GM21447 (cell line): ENCODE measurements at regions not wholly inside any gene's neighbourhood (a gene's known extent, or its start where the extent isn't known, plus 50 kb on each side); places are given as distances from the start of the nearest gene placed in this dataset.
"Not testable (repeated sequence)": the region's sequence is repeated elsewhere in the genome, so short reads cannot be mapped to it uniquely, and the experiment has no call there.

Experiments used
- ATAC-seq: cut with Tn5 transposase; IDR thresholded peaks from one replicate; pipeline ENCODE4 v1.9.1; 2021; ENCODE audit not compliant: unreplicated experiment

DNA sequence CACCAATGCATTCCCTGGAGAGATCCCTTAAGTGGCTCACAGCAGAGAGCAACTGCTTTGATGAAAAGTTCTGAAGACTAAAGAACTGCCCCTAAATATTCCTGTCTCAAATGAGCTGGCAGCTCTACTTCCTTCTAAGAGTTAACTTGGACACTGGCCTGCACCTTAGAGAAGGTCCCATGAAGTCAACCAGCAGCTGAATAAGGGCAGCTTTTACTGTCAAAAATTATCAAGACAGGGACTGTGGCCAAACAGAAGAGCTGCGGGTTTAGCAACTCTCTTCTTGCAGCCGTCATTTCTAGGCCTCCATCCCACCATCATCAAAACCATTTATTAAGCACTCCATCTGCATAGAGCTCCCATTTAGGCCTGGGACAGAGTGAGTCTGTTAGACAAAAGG lies 491.1 kb upstream of the TSHZ3 start:
- no peak for ATAC-seq

DNA sequence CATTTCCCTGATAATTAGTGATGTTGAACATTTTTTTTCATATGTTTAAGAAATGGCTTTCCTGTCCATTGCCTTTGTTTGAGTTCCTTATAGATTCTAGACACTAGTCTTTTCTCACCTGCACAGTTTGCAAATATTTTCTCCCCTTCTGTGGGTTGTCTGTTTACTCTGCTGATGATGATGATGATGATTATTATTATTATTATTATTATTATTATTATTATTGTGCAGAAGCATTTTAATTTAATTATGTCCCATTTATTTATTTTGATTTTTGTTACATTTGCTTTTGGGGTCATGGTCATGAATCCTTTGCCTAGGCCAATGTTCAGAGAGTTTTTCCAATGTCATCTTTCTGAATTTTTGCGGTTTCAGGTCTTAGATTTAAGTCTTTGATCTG lies 492.5 kb upstream of the TSHZ3 start:
- no peak for ATAC-seq

DNA sequence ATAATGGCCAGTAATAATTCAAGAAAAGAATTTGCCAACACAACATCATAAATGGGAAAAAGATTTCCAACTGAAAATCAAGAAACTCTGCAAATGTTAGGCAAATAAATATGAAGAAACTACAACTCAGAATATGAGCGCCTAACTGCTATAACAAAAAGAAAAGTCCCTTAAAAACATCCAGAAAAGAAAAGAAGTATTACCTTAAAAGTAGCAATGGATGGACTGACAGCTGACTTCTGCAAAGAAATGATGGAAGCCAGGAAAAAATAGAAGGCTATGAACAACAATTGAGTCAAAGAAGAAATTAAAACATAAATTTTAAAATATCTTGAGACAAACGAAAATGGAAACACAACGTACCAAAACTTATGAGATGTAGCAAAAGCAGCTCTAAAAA lies 482.3 kb upstream of the ZNF507 start:
- no peak for ATAC-seq

DNA sequence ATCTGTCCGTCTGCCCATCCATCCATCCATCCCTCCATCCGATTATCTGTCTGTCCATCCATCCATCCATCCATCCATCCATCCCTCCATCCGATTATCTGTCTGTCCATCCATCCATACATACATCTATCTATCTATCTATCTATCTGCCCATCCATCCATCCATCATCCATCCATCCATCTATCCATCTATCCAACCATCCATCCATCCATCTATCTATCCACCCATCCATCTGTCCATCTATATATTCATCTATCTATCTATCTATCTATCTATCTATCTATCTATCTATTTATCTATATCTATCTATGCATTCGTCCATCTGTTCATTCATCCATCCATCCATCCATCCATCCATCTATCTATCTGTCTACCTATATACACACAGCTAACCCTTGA lies 471.1 kb upstream of the ZNF507 start:
- no peak for ATAC-seq

DNA sequence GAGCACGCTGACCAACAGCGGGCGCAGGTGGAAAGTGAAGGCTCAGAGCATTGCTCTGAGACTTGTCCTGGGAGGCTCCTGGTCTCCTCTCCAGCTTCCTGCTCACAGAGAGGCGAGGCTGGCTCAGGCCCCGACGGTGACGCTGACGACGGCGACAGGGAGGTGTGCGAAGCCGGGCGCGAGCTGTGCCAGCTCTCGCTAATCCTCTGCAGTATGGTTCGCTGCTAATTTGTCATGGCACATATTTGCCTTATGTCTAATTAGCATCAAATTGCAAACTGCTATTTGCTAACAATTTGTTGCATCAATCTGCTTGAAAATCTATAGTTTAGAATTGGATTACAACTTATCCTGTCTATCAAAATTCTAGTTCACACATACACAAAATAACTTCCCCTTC lies 469.8 kb upstream of the ZNF507 start:
- no peak for ATAC-seq

DNA sequence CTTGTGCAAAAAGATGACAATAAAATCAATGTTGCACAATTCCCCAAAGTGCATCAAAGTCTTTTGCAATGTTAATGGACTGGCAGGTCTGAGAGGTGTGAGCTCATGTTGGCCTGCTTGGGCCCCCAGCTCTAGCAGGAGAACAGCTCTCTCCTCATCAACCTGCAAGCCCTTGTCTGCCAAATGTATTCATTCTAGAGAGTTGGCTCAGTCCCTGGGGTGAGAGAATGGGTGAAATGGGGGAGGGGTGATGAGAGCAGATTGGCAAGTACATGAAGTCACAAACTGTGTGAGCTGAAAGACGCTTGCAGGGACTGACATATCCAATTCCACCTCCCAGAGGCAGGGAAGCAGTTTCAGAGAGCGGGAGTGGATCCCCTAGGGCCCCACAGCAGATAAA lies 465.1 kb upstream of the ZNF507 start:
- ATAC-seq: no peak

DNA sequence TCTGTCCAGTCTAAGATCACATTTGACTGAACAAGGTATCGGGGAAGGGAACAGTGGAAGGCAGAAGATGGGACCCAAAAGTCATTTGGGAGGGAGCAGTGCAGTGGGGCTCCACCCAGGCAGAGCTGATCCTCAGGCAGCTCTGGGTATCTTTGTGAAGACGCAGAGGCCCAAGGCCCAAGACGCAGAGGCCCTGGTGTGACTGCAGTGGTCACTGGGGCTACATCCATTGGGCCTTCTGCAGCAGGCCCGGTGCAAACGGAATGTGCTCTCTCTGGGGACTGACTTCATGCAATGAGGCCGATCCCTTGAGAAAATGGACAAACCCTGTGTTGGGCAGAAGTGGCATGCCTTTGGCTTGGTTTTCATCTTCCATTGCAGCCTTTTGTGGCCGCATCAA lies 463.4 kb upstream of the ZNF507 start:
- no peak for ATAC-seq

DNA sequence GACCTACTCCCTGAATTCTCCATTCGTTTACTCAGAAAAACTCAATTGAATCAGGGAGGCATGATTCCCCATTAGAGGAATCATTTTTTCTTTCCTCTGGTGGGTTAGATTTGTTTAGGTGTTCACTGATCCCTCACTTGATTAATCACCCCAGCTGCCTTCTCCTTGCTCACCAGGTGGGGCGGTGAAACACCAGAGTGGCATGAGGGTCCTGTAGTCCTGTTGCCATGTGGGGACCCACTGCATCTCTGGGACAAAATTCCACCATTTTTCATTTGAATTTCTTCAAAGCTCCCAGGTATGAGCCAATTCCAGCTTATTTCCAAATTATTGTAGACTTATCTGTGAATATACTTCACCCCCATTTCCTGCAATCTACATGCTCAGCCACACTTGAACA lies 462.7 kb upstream of the ZNF507 start:
- no peak for ATAC-seq

DNA sequence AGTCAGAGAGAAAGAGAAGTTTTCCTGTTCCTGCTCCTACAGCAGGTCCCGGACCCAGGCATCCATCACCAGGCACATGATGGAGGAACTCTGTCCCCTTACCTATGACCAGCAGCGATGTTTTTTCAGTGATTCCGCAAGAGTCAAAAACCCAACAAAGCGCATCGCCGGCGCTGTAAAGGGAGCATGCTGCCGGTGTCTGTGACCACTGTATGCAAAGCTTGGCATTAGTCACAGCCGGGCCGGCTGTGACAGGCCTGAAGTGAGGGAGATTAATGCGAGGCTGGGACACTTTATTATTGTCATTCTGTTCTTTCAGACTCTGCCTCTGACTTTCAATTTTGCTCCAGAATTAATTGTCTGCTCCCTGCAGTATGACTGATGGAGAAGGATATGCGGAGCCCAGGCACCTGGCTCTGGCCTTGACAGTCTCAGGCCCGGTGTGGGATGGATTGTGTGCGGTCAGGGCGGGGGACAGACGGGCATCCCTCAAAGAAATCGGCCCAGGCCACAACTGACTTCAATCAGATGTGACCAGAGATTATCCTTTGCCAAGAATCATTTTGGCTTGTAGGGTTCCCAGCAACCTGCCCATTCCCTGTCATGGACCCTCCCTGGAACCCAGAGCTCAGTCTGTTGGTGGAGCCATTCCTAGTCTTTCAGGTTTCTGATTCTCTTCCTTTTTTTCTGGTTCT lies 462.0 kb upstream of the ZNF507 start:
- ATAC-seq: no peak

DNA sequence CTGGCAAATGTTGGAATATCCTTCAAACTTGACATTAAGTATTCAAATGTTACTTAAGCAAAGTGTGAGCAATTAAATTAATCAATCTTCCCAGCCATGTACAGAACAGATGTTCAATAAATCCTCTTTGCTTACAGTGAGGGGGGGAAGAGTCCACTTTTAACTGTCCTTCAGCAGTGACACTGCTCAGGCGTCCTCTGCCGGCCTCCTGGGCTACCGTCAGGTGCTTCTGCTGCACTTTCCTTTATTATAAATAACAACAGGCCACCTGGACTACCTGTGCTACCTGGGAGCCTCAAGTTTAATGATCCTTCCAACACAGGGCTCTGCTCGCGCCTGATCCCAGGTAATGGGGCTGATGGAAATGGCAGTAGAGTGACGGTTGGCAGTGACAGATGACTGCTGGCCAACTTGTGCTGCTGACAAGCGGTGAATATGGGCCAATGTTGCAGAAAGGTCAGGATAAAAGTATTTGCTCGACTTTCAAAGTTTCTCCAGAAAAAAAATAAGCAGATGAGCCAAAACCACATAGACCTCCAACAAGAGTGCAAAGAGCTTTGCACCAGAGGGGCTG lies 460.0 kb upstream of the ZNF507 start:
- no peak for ATAC-seq

DNA sequence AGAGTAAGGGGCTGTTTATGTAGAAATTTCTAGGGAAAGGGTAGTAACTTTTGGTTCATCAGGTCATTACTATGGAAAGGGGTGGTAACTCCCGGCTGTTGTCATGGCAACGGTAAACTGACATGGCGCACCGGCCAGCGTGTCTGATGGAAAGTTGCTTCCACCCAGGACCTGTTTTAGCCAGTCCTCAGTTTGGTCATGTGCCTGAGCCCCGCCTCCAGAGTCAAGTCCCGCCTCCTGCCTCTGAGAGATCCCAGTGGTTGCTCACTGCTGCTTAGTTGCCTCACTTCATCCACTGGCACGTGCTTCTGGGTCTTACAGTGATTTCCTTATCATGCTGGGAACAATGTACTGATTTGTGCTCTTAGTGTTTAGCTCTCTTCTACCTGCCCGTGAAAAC lies 455.2 kb upstream of the ZNF507 start:
- no peak for ATAC-seq

DNA sequence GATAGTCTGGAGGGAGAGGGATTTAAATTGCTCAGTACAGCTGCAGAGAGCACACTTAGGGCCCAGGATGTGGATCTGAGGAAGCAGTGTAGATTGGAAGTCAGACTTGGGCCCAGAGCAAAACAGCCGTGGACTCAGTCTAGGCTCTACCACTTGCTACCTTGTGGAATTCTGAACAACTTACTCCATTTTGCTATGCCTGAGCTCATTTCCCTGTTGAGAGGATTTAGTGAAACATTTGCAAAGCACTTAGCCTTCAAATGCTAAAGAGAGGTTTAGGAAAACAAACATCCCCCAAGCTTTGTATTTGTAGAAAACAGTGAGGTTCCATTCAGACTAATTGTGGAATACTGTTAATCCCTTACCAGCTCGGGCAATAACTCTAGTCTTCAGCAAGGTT lies 453.4 kb upstream of the ZNF507 start:
- ATAC-seq: no peak

DNA sequence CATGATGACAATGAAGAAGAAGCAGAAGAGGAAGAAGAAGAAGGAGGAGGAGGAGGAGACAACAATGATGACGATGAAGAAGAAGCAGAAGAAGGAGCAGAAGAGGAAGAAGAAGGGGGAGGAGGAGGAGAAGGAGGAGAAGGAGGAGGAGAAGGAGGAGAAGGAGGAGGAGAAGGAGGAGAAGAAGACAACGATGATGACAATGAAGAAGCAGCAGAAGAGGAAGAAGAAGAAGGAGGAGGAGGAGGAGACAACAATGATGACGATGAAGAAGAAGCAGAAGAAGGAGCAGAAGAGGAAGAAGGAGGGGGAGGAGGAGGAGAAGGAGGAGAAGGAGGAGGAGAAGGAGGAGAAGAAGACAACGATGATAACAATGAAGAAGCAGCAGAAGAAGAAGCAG lies 451.9 kb upstream of the ZNF507 start:
- ATAC-seq: not testable (repeated sequence)

DNA sequence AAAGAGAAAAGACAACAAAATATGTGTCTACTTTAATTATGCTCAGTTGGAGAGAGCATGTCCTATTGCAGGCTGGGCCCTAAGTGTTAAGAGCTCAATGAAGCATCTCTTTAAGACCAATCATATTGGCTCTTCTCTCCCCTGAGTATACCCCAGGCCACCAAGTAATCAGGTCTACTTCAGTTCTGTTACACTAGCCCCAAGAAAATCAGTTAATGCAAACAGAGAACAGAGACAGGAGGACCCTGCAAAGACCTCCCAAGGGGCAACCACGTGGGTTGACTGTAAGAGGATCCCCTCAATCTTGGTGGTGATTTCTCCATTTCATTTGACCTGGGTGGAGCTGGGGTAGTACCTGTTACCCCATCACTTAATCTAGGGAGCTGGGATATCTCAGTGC lies 451.0 kb upstream of the ZNF507 start:
- ATAC-seq: no peak

DNA sequence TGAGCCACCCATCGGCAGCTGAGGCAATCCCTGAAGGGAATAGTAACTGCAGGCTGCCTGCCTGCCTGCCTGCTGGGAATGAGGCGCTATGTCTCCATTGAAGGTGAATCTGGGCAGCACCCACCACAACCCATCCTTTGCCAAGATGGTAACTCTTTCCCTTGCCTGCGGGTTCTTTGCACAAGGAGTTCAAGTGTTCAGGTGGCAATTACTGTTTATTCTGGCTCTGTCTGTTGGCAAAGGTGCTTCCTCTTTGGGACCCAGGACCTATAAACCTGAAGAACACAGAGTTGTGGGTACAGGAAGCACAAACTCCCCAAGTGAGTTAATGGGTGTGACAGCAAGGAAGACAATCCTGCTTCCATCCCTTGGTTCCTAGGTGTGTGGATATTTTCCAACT lies 448.1 kb upstream of the ZNF507 start:
- no peak for ATAC-seq

DNA sequence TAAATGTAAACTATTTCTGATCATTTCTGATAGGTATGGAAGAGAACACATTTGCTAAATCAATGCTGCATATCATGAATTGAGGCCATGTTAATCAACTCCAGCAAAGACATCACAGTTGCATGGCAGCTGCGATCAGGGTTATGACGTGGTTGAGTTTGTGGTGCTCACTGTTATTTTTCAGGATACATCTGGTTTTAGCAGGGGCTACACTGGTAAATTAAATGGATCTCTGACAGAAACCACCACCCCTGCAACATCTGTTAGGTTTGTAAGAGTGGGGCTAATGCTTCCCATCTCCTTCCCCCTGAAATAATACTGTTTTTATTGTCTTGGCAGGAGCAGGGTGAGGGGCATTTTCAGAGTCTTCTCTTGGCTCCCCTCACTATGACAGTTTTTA lies 444.4 kb upstream of the ZNF507 start:
- no peak for ATAC-seq

DNA sequence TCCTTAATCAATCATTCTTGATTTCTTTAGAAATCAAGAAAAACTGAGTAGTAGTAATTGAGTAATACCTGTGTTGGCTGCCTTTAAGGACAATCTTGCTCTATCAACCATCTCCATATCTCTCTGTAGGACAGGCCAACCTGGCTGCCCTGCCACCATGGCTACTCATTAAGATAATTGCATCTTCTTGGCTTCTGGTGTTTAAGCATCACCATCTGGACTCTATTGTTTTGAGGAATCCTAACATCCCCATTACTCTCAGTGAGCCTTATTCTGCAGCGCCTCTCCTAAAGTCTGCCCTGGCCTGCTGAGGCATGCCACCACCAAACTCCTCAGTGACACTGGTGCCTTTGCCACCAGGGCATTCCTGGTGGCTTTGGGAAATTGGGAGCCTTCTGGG lies 442.6 kb upstream of the ZNF507 start:
- no peak for ATAC-seq

DNA sequence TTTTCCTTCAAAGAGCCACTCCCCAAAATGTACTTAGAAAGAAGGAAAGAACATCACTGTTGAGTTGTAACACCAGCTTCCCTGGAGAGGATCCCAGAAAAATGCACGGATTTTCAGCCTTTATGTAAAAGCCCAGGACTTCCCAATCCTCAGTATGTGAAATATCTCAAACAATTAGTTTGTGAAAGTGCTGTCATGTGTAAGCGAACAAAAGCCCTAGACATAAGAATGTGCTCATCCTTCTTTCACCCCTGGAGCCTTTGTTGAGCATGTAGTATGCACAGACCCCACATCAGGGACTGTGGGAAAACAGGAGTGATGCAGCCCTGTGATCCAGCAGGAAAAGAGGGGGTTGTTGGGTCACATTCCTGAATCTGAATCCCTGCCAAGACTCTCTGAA lies 441.4 kb upstream of the ZNF507 start:
- no peak for ATAC-seq

DNA sequence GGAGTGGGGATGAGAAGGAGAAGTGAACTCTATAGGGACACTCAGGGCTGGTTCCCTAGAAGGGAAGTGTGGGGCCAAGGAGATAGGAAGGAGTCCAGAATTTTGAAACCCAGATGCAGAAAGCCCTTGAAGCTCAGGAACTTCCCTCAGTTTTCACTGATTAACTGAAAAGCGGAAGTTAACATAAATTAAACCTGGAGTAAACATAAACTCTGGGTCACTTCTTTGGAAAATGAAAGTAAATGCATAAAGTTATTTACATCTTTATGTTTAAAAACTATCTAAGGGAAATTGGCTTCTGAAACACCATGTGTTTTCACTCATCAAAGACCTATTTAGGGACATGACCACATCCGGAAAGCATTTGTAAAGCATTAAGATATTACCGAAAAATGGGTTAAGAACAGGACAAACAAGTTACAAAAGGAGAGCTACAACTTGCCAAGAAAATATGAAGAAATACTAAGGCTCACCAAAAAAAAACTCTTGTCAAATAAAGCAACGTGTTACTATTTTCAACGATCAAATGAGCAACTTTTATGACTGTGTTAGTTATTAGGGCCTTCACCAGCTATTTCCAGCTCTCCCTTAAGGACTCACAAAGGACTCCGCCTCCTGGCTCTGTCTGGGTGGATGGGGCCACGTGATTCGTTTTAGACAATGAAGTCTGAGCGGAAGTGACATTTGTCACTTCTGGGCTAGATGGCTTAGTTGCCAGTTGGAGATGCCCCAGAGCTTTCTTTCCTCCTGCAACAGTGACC lies 439.1 kb upstream of the ZNF507 start:
- ATAC-seq: no peak

DNA sequence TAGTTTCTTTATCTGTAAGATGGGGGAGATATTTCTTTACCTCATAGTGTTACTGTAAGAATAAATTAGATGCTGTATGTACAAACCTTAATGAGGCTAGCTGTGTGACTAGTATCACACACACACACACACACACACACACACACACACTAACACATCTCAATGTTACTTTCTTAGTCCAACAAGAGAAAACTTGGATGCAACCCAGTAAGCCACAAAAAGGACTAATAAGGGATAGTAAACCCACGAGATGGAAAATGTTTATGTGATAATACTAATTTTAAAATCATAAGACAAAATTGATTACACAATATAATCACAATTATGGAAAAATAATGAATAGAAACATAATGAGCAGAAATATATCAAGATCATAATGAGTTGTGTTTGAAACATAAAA lies 437.7 kb upstream of the ZNF507 start:
- no peak for ATAC-seq

DNA sequence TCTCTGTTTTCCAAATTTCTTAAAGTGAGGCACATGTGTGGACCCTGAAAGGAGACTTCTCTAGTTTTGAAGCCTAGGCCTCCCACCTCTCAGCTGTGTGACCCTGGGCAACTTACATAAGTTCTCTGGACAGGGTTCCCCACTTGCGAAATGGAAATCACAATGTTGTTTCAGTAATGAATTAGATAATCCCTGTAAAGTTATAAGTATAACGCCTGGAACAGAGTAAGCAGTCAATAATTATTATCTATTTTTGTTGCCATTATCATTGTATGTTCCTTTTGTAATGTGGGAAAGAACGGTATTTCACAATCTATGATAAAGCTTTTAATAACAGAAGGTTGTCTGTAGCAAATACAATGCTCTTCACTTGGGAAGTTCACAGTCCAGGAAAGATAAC lies 437.3 kb upstream of the ZNF507 start:
- no peak for ATAC-seq

DNA sequence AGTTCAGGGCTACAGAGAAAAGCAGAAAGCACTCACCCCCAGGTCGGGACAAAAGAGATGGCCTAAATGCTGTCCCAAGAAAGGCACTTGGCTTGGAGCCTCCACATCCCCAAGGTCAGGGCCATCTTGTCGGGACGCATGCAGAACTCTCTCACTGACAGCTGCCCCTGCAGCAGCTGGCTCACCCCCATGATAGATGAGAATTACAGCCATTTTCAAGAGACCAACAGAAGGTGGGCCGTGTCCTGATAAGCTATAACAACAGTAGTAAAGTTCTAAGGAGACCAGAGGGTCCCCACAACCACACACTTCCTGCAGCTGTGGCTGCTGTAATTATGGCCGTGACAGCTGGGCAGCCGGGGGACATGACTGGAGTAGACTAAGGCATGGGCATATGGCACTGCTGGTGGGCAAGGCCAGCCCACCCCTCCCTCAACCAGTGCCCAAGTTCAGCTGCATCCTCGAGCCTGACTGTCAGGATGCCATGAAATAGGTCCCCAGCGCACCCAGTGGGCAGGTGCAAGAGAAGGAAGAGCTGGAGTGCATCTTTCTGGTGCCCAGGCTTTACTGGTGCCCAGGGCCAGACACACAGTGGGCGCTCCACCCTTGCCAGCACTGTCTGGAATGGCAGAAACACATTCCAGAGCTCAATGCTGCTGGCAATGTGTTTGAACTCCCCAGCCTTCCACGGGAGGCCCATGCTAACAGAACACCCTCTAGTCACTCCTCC lies 436.7 kb upstream of the ZNF507 start:
- ATAC-seq: no peak
